ENCODE measurements at regions not wholly inside any gene's neighbourhood (a gene's known extent, or its start where the extent isn't known, plus 50 kb on each side); places are given as distances from the start of the nearest gene placed in this dataset.

GRCh38 chr4:62193761-62194160 is 993.6 kb downstream of the ADGRL3 start:
- H3K9ac ChIP-seq (ENCODE audit: insufficient read length): no peak overlapping the region
- TF ChIP-seq FOXP2 (optimal IDR thresholded peaks at IDR 0.05; ENCODE audit: control extremely low read depth, extremely low read length, insufficient read depth) (no peak), POLR2AphosphoS5 (IDR thresholded peaks at IDR 0.05; ENCODE audit: borderline replicate concordance, low read depth, low read length) (no peak), EZH2 (IDR thresholded peaks at IDR 0.05) (no peak)
- no peaks in the 10 kb centered on the region for H3K36me3 ChIP-seq (ENCODE audit: insufficient read depth, low read length)
- no peak for DNase-seq (ENCODE audit: low read depth, low spot score)
- H3K4me3 ChIP-seq: no peak overlapping the region
- no peak overlapping the region for H3K27ac ChIP-seq
- no peaks in the 10 kb centered on the region for H3K9me3 ChIP-seq (ENCODE audit: low read depth, low read length)

DNA sequence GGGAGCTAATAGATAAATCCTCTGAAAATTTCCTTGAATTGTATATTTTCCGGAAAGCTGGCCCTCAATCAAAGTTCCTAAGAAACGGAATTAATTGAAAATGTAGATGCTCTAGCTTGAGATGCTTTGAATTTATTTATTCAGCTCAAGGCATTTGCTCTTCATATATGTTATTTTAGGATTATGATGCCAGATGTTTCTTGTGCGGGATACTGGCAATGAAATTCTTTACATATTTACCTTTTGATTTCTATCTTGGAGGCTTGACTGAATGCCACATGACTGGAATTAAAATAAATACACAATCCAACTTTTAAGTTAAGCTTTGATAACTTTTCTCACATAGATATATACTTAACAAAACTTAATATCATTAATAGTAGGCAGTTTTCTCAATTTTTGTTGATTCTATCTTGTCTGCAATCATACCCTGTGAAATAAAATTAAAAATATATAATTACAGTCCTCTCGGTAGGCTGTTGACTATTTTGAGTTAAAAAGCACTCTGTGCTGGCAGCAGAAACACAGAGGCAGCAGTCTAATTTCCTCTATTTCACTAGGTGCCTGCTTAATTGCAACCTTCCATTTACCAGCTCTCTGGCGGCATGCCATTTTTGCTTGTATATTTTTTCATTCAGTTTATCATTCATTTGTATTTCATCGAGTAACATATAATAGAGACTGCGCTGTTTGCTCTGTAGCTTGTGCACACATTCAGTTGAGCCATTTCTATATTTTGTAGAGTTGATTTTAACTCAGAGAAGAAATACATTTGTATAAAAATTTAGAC is 991.5 kb downstream of the ADGRL3 start:
- no peaks in the 10 kb centered on the region for H3K9me3 ChIP-seq (ENCODE audit: low read depth, low read length)
- no peak overlapping the region for H3K27ac ChIP-seq
- no peaks in the 10 kb centered on the region for H3K36me3 ChIP-seq (ENCODE audit: insufficient read depth, low read length)
- no peak overlapping the region for H3K9ac ChIP-seq (ENCODE audit: insufficient read length)
- TF ChIP-seq POLR2AphosphoS5 (IDR thresholded peaks at IDR 0.05; ENCODE audit: borderline replicate concordance, low read depth, low read length) (no peak), FOXP2 (optimal IDR thresholded peaks at IDR 0.05; ENCODE audit: control extremely low read depth, extremely low read length, insufficient read depth) (no peak), EZH2 (IDR thresholded peaks at IDR 0.05) (no peak)
- no peak for DNase-seq (ENCODE audit: low read depth, low spot score)
- H3K4me3 ChIP-seq: no peak overlapping the region

GRCh38 chr4:62170235-62170634 is 970.1 kb downstream of the ADGRL3 start:
- no peak overlapping the region for H3K4me3 ChIP-seq
- no peak overlapping the region for H3K9ac ChIP-seq (ENCODE audit: insufficient read length)
- H3K27ac ChIP-seq: no peak overlapping the region
- no peaks in the 10 kb centered on the region for H3K9me3 ChIP-seq (ENCODE audit: low read depth, low read length)
- TF ChIP-seq EZH2 (IDR thresholded peaks at IDR 0.05): no peak
- no peak for TF ChIP-seq POLR2AphosphoS5 (IDR thresholded peaks at IDR 0.05; ENCODE audit: borderline replicate concordance, low read depth, low read length)
- TF ChIP-seq FOXP2 (optimal IDR thresholded peaks at IDR 0.05; ENCODE audit: control extremely low read depth, extremely low read length, insufficient read depth): no peak
- no peaks in the 10 kb centered on the region for H3K36me3 ChIP-seq (ENCODE audit: insufficient read depth, low read length)
- DNase-seq (ENCODE audit: low read depth, low spot score): no peak

- Histone ChIP-seq H3K9me3 (ENCODE audit: low read depth, low read length) (no peaks in the 10 kb centered on the region), H3K27ac (no peak overlapping the region), H3K4me3 (no peak overlapping the region), H3K9ac (ENCODE audit: insufficient read length) (no peak overlapping the region), H3K36me3 (ENCODE audit: insufficient read depth, low read length) (no peaks in the 10 kb centered on the region)
- TF ChIP-seq POLR2AphosphoS5 (IDR thresholded peaks at IDR 0.05; ENCODE audit: borderline replicate concordance, low read depth, low read length): no peak
- TF ChIP-seq EZH2 (IDR thresholded peaks at IDR 0.05): no peak
- no peak for TF ChIP-seq FOXP2 (optimal IDR thresholded peaks at IDR 0.05; ENCODE audit: control extremely low read depth, extremely low read length, insufficient read depth)
- DNase-seq (ENCODE audit: low read depth, low spot score): no peak
These were observed 968.6 kb downstream of the ADGRL3 start for GRCh38 chr4:62168681-62169080.

DNA sequence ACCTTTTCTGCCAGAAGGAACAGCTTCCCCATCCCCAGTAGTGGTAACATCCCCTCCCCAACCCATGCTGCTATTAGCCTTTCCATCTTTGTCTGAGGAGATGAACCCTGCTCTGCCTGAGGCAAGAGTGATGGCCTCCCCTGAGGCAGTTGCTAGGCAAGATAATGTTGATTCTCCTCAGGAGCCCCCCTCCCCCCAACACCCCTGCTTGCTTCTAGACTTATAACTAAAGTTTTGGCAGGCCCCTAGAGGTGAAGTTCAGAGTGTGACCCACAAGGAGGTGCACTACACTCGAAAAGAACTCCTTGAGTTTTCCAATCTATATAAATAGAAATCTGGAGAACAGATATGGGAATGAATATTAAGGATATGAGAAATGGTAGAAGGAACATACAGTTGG is 962.5 kb downstream of the ADGRL3 start:
- no peaks in the 10 kb centered on the region for H3K36me3 ChIP-seq (ENCODE audit: insufficient read depth, low read length)
- no peak overlapping the region for H3K27ac ChIP-seq
- no peak overlapping the region for H3K4me3 ChIP-seq
- TF ChIP-seq FOXP2 (optimal IDR thresholded peaks at IDR 0.05; ENCODE audit: control extremely low read depth, extremely low read length, insufficient read depth) (no peak), POLR2AphosphoS5 (IDR thresholded peaks at IDR 0.05; ENCODE audit: borderline replicate concordance, low read depth, low read length) (no peak), EZH2 (IDR thresholded peaks at IDR 0.05) (no peak)
- H3K9ac ChIP-seq (ENCODE audit: insufficient read length): no peak overlapping the region
- no peaks in the 10 kb centered on the region for H3K9me3 ChIP-seq (ENCODE audit: low read depth, low read length)
- DNase-seq (ENCODE audit: low read depth, low spot score): no peak

DNA sequence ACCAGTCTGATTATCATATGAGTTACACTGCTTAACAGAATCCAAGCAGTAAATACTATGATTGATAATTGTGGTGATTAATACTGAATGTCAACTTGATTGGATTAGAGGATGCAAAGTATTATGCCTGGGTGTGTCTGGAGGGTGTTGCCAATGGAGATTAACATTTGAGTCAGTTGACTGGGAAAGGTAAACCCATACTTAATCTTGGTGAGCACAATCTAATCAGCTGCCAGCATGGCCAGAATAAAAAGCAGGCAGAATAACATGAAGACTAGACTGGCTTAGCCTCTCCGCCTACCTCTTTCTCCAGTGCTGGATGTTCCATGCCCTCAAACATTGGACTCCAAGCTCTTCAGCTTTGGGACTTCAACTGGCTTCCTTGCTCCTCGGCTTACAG is 961.3 kb downstream of the ADGRL3 start:
- H3K27ac ChIP-seq: no peak overlapping the region
- H3K9me3 ChIP-seq (ENCODE audit: low read depth, low read length): no peaks in the 10 kb centered on the region
- no peak overlapping the region for H3K9ac ChIP-seq (ENCODE audit: insufficient read length)
- no peak for DNase-seq (ENCODE audit: low read depth, low spot score)
- TF ChIP-seq POLR2AphosphoS5 (IDR thresholded peaks at IDR 0.05; ENCODE audit: borderline replicate concordance, low read depth, low read length) (no peak), EZH2 (IDR thresholded peaks at IDR 0.05) (no peak), FOXP2 (optimal IDR thresholded peaks at IDR 0.05; ENCODE audit: control extremely low read depth, extremely low read length, insufficient read depth) (no peak)
- H3K36me3 ChIP-seq (ENCODE audit: insufficient read depth, low read length): no peaks in the 10 kb centered on the region
- no peak overlapping the region for H3K4me3 ChIP-seq

GRCh38 chr4:62159876-62160275 is 959.8 kb downstream of the ADGRL3 start:
- Histone ChIP-seq H3K9me3 (ENCODE audit: low read depth, low read length) (no peaks in the 10 kb centered on the region), H3K36me3 (ENCODE audit: insufficient read depth, low read length) (no peaks in the 10 kb centered on the region), H3K4me3 (no peak overlapping the region), H3K27ac (no peak overlapping the region), H3K9ac (ENCODE audit: insufficient read length) (no peak overlapping the region)
- no peak for TF ChIP-seq FOXP2 (optimal IDR thresholded peaks at IDR 0.05; ENCODE audit: control extremely low read depth, extremely low read length, insufficient read depth)
- TF ChIP-seq POLR2AphosphoS5 (IDR thresholded peaks at IDR 0.05; ENCODE audit: borderline replicate concordance, low read depth, low read length): no peak
- no peak for TF ChIP-seq EZH2 (IDR thresholded peaks at IDR 0.05)
- DNase-seq (ENCODE audit: low read depth, low spot score): no peak

DNA sequence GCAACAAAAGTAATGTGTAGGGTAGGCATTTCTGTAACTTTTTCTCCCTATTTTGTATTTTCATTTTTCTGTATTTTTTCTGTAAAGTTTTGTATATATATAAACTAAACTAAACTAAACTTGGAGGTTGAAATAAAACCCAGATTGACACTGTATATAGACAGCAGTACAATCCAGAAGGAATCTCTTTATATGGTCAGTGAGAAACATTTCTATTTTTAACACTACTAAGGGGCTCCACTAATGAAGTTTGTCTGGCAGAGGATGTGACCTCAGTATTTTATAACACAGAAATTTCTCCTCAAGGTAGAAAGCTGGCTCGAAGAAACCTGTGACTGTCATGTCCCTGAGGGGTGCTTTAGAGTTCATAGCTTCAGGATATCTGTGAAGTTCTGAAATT is 959.2 kb downstream of the ADGRL3 start:
- no peaks in the 10 kb centered on the region for H3K36me3 ChIP-seq (ENCODE audit: insufficient read depth, low read length)
- no peaks in the 10 kb centered on the region for H3K9me3 ChIP-seq (ENCODE audit: low read depth, low read length)
- H3K4me3 ChIP-seq: no peak overlapping the region
- TF ChIP-seq POLR2AphosphoS5 (IDR thresholded peaks at IDR 0.05; ENCODE audit: borderline replicate concordance, low read depth, low read length): no peak
- no peak for TF ChIP-seq FOXP2 (optimal IDR thresholded peaks at IDR 0.05; ENCODE audit: control extremely low read depth, extremely low read length, insufficient read depth)
- TF ChIP-seq EZH2 (IDR thresholded peaks at IDR 0.05): no peak
- H3K27ac ChIP-seq: no peak overlapping the region
- no peak overlapping the region for H3K9ac ChIP-seq (ENCODE audit: insufficient read length)
- DNase-seq (ENCODE audit: low read depth, low spot score): no peak

DNA sequence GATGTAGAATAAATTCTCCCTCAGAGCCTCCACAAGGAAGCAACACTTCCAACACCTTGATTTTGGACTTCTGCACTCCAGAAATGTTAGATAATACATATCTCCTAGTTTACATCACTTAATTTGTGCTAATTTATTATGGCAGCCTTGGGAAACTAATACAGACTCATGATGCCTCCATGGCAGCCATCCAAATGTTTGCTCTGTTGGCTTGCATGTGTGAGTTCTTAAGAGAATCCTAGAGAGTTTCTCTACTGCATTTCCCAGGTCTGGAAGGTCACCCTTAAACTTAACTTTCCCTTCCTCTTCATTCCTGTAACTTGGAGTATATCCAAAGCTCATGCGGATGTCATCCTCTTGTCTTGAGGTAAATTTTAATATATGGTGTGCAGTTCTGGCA is 956.1 kb downstream of the ADGRL3 start:
- TF ChIP-seq POLR2AphosphoS5 (IDR thresholded peaks at IDR 0.05; ENCODE audit: borderline replicate concordance, low read depth, low read length): no peak
- no peak for TF ChIP-seq FOXP2 (optimal IDR thresholded peaks at IDR 0.05; ENCODE audit: control extremely low read depth, extremely low read length, insufficient read depth)
- TF ChIP-seq EZH2 (IDR thresholded peaks at IDR 0.05): no peak
- Histone ChIP-seq H3K36me3 (ENCODE audit: insufficient read depth, low read length) (no peaks in the 10 kb centered on the region), H3K4me3 (no peak overlapping the region), H3K27ac (no peak overlapping the region), H3K9me3 (ENCODE audit: low read depth, low read length) (no peaks in the 10 kb centered on the region), H3K9ac (ENCODE audit: insufficient read length) (no peak overlapping the region)
- no peak for DNase-seq (ENCODE audit: low read depth, low spot score)

All from SK-N-MC (cell line).